H1 (cell line): ENCODE measurements at regions not wholly inside any gene's neighbourhood (a gene's known extent, or its start where the extent isn't known, plus 50 kb on each side); places are given as distances from the start of the nearest gene placed in this dataset.

Source experiments
- CTCF ChIA-PET: fragments of 300-600 bp; sonication (Branson Sonifier 250); formaldehyde crosslinking; loops from one replicate; lab custom pipeline; 2021; ENCODE audit not compliant: partially characterized antibody; lab: Charles Lee
- POLR2A ChIA-PET: fragments of 300-600 bp; sonication (Branson Sonifier 250); formaldehyde crosslinking; loops from one replicate; lab custom pipeline; 2021; ENCODE audit warnings: inconsistent platforms; ENCODE audit not compliant: partially characterized antibody; lab: Charles Lee
- DNase-seq, 2 experiments: peaks; one replicate each; pipeline versions ENCODE4 v3.0.0 to v3.0.0-alpha.2; 2010 to 2022; ENCODE audit warnings: low spot score in 2 of 2, low read depth in 1 of 2, mixed read lengths in 1 of 2
- FAIRE-seq: peaks from 2 replicates; lab custom pipeline; 2011; peaks lifted over from hg19 to GRCh38; lab: Jason Lieb, UNC
- H2AFZ ChIP-seq: 2 replicates; pipeline ENCODE4 v1.8.1; 2012; ENCODE audit warnings: low read length, inconsistent platforms
- H2AK5ac ChIP-seq: 2 replicates; pipeline ENCODE4 v1.6.1; 2013; ENCODE audit warnings: low read depth, low read length
- H2BK120ac ChIP-seq: replicated peaks from 2 replicates; pipeline ENCODE3; 2013; ENCODE audit warnings: low read depth, low read length, inconsistent platforms
- H2BK12ac ChIP-seq: 2 replicates; pipeline ENCODE4 v1.6.1; 2013; ENCODE audit warnings: low read depth, low read length
- H2BK15ac ChIP-seq: 2 replicates; pipeline ENCODE4 v1.6.1; 2013; ENCODE audit warnings: low read length
- H2BK20ac ChIP-seq: 2 replicates; pipeline ENCODE4 v1.6.1; 2013; ENCODE audit warnings: low read length
- H2BK5ac ChIP-seq: 2 replicates; pipeline ENCODE4 v1.6.1; 2013; ENCODE audit warnings: low read depth, low read length
- H3K14ac ChIP-seq: 2 replicates; pipeline ENCODE4 v1.6.1; 2013; ENCODE audit warnings: inconsistent platforms; ENCODE audit not compliant: insufficient read length
- H3K18ac ChIP-seq: 2 replicates; pipeline ENCODE4 v1.6.1; 2013; ENCODE audit warnings: low read length; ENCODE audit errors: extremely low read depth
- H3K23ac ChIP-seq: 2 replicates; pipeline ENCODE4 v1.6.1; 2013; ENCODE audit warnings: inconsistent platforms; ENCODE audit not compliant: insufficient read length
- H3K23me2 ChIP-seq: 2 replicates; pipeline ENCODE4 v1.6.1; 2013; ENCODE audit warnings: low read depth, low read length
- H3K27ac ChIP-seq: 2 replicates; pipeline ENCODE4 v1.6.1; 2011; ENCODE audit warnings: low read depth, low read length, inconsistent platforms
- H3K27me3 ChIP-seq, 4 experiments: replicated peaks in 1 of 4; 1 replicate in 1 of 4; 2 replicates in 3 of 4; pipeline versions ENCODE4 v1.6.1 to v1.8.1; 2011 to 2013; ENCODE audit warnings: low read length in 3 of 4, mild to moderate bottlenecking in 3 of 4, inconsistent platforms in 2 of 4, mixed read lengths in 2 of 4, moderate library complexity in 1 of 4; ENCODE audit not compliant: control insufficient read depth in 3 of 4, insufficient read depth in 3 of 4; ENCODE audit errors: extremely low read depth in 1 of 4
- H3K36me3 ChIP-seq, 4 experiments: 2 replicates each; pipeline versions ENCODE4 v1.6.1 to v1.8.1; 2011 to 2013; ENCODE audit warnings: mild to moderate bottlenecking in 4 of 4, low read length in 3 of 4, moderate library complexity in 2 of 4, control low read depth in 1 of 4, inconsistent platforms in 1 of 4; ENCODE audit not compliant: insufficient read depth in 4 of 4, control insufficient read depth in 2 of 4
- H3K4ac ChIP-seq: replicated peaks from 2 replicates; pipeline ENCODE3; 2013; ENCODE audit warnings: low read length, low read depth, mixed read lengths, inconsistent platforms; ENCODE audit not compliant: insufficient read length
- H3K4me1 ChIP-seq, 4 experiments: replicated peaks in 1 of 4; 1 replicate in 1 of 4; 2 replicates in 3 of 4; pipeline versions ENCODE4 v1.6.1 to v1.8.1; 2011 to 2013; ENCODE audit warnings: low read length in 3 of 4, inconsistent platforms in 2 of 4, mixed read lengths in 1 of 4; ENCODE audit not compliant: insufficient read depth in 4 of 4, control insufficient read depth in 3 of 4
- H3K4me2 ChIP-seq, 2 experiments: 2 replicates each; pipeline versions ENCODE4 v1.6.1 to v1.8.1; 2011 to 2013; ENCODE audit warnings: low read depth in 2 of 2, low read length in 2 of 2, control low read depth in 1 of 2, inconsistent platforms in 1 of 2, mild to moderate bottlenecking in 1 of 2; ENCODE audit not compliant: insufficient read depth in 1 of 2
- H3K4me3 ChIP-seq, 4 experiments: fragments of 200-600, 300-600 bp in 1 of 4; sonication (generic), shearing (Covaris generic), sonication (Bioruptor Twin) in 1 of 4; 2 replicates each; pipeline versions ENCODE4 v1.5.1 to v1.8.1; 2011 to 2016; ENCODE audit warnings: low read length in 4 of 4, low read depth in 3 of 4, control low read depth in 2 of 4, inconsistent platforms in 2 of 4, mild to moderate bottlenecking in 2 of 4, mixed read lengths in 1 of 4, moderate library complexity in 1 of 4; ENCODE audit not compliant: insufficient read depth in 2 of 4; ENCODE audit errors: extremely low read depth in 1 of 4
- H3K56ac ChIP-seq: replicated peaks from 2 replicates; pipeline ENCODE3; 2013; ENCODE audit warnings: low read depth, mild to moderate bottlenecking, mixed read lengths, low read length, inconsistent platforms; ENCODE audit not compliant: insufficient read length
- H3K79me1 ChIP-seq: 2 replicates; pipeline ENCODE4 v1.6.1; 2013; ENCODE audit warnings: low read depth, low read length, control low read depth
- H3K79me2 ChIP-seq, 2 experiments: 2 replicates each; pipeline versions ENCODE4 v1.6.1 to v1.8.1; 2012 to 2013; ENCODE audit warnings: low read length in 2 of 2, mild to moderate bottlenecking in 2 of 2, inconsistent platforms in 1 of 2; ENCODE audit not compliant: insufficient read depth in 2 of 2, control insufficient read depth in 1 of 2
- H3K9ac ChIP-seq, 4 experiments: replicated peaks in 1 of 4; 1 replicate in 1 of 4; 2 replicates in 3 of 4; pipeline versions ENCODE4 v1.6.1 to v1.8.1; 2011 to 2013; ENCODE audit warnings: low read depth in 3 of 4, low read length in 3 of 4, control low read depth in 2 of 4, mild to moderate bottlenecking in 2 of 4, moderate library complexity in 2 of 4, inconsistent platforms in 1 of 4; ENCODE audit errors: extremely low read depth in 1 of 4
- H3K9me3 ChIP-seq, 2 experiments: 2 replicates each; pipeline versions ENCODE4 v1.6.1 to v1.8.1; 2012 to 2013; ENCODE audit warnings: mild to moderate bottlenecking in 2 of 2, moderate library complexity in 2 of 2, control low read depth in 1 of 2, inconsistent platforms in 1 of 2, low read depth in 1 of 2, low read length in 1 of 2, mixed read lengths in 1 of 2; ENCODE audit not compliant: insufficient read depth in 2 of 2
- H4K20me1 ChIP-seq, 2 experiments: replicated peaks in 1 of 2; 2 replicates each; pipeline versions ENCODE3 to v1.8.1; 2011 to 2013; ENCODE audit warnings: inconsistent platforms in 2 of 2, low read length in 2 of 2, mild to moderate bottlenecking in 1 of 2; ENCODE audit not compliant: insufficient read depth in 2 of 2, control insufficient read depth in 1 of 2
- H4K5ac ChIP-seq: 2 replicates; pipeline ENCODE4 v1.6.1; 2013; ENCODE audit warnings: low read length, low read depth, mixed read lengths, inconsistent platforms; ENCODE audit not compliant: insufficient read length
- H4K8ac ChIP-seq: 2 replicates; pipeline ENCODE4 v1.8.0; 2013; ENCODE audit warnings: mild to moderate bottlenecking, moderate library complexity, low read length, inconsistent platforms; ENCODE audit not compliant: insufficient read depth; ENCODE audit errors: extremely low read depth
- H4K91ac ChIP-seq: replicated peaks from 2 replicates; pipeline ENCODE3; 2013; ENCODE audit warnings: low read length, mixed read lengths, inconsistent platforms; ENCODE audit not compliant: insufficient read length
- TBP ChIP-seq: IDR thresholded peaks from 2 replicates; pipeline ENCODE4 v1.6.1; 2011; ENCODE audit warnings: low read depth, low read length, improper control_type of control experiment
- ZNF274 ChIP-seq: IDR thresholded peaks from 2 replicates; pipeline ENCODE4 v1.7.0; 2012; ENCODE audit warnings: low read length, borderline replicate concordance; ENCODE audit errors: extremely low read depth
- WGBS, 2 experiments: shearing (Covaris generic) in 1 of 2; methylation state at CpG; one replicate each; pipeline versions ENCODE4 v1.1.6 to v1.1.7; 2013 to 2015; ENCODE audit warnings: low lambda C conversion rate in 2 of 2, mixed read lengths in 2 of 2, inconsistent platforms in 1 of 2, low coverage in 1 of 2, missing lambda C conversion rate in 1 of 2; ENCODE audit not compliant: insufficient replicate concordance in 2 of 2, insufficient coverage in 1 of 2, insufficient read length in 1 of 2; ENCODE audit errors: extremely low coverage in 1 of 2, missing lambda C conversion rate in 1 of 2; 5-methylcytosine and 5-hydroxymethylcytosine counted together

DNA sequence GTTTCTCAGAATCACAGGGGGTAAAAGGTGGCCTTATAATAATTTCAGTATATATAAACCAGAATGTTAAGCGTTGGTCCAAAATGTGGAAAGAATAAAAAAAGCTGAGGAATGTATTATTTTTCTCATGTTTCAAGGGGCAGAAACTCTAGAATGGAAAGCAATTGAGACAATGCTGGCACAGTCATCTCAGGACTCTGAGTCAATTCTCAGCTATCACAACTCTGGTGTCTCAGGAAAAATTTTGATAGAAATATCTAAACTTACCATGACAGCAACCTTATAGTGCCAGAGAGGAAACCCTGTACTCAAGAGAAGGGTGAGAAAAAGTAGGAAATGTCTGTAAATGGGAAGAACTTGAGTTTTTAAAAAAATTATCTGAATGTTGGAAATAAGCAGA lies 1189.4 kb upstream of the NUDT12 start:
- Histone ChIP-seq H3K4ac (no peak overlapping the region), H4K91ac (no peak overlapping the region), H4K20me1 (no peaks in the 10 kb centered on the region), H2BK5ac (no peak overlapping the region), H2BK20ac (no peak overlapping the region), H2BK120ac (no peak overlapping the region), H3K27me3 (no peaks in the 10 kb centered on the region), H3K23ac (no peak overlapping the region), H3K56ac (no peak overlapping the region), H3K4me2 (no peak overlapping the region), H4K8ac (no peak overlapping the region), H3K36me3 (no peaks in the 10 kb centered on the region), H2AK5ac (no peak overlapping the region), H3K18ac (no peak overlapping the region; the same call in 1 of the 2 replicates), H3K9me3 (peaks cover 3 to 4% of the 10 kb centered on the region in 2 experiments; a peak in 2 of 4 replicates), H3K79me1 (no peaks in the 10 kb centered on the region), H4K5ac (no peak overlapping the region), H3K9ac (no peak overlapping the region), H3K27ac (no peak overlapping the region), H2AFZ (no peak overlapping the region), H3K4me3 (no peak overlapping the region), H2BK15ac (no peak overlapping the region), H3K14ac (no peak overlapping the region), H3K23me2 (no peaks in the 10 kb centered on the region), H3K4me1 (peaks cover 0 to 3% (median 0%) of the 10 kb centered on the region in 4 experiments; a peak in 2 of 7 replicates), H3K79me2 (no peaks in the 10 kb centered on the region), H2BK12ac (no peak overlapping the region)
- CTCF ChIA-PET, result no interaction called here
- TF ChIP-seq ZNF274, result no peak
- no peak for TF ChIP-seq TBP
- no peak for DNase-seq
- WGBS, 2 experiments, result 95% methylated on average over 1 of the region's 1 CpG; no CpG with 5 or more reads in 1 of the 2 experiments
- POLR2A ChIA-PET, result no interaction called here
- FAIRE-seq, result no peak
